Natural killer cell (primary cell): ENCODE measurements at regions not wholly inside any gene's neighbourhood (a gene's known extent, or its start where the extent isn't known, plus 50 kb on each side); places are given as distances from the start of the nearest gene placed in this dataset.

ENCODE experiments used
- ATAC-seq, 3 donors: fragments of 150-1000 bp in 2 of 3; fragments of 200-7000 bp in 1 of 3; cut with Tn5 transposase; 1 replicate in 1 of 3; 2 replicates in 2 of 3; pipeline ENCODE4 v1.10.0; 2021; ENCODE audit warnings: mild to moderate bottlenecking in 2 of 3, moderate library complexity in 2 of 3
- DNase-seq, 2 donors: peaks; one replicate each; pipeline versions ENCODE4 v3.0.0 to v3.0.0-alpha.2; 2013 to 2021; ENCODE audit warnings: mixed read lengths in 1 of 2
- H3K27ac ChIP-seq: one replicate; pipeline ENCODE4 v1.5.1; 2013; ENCODE audit warnings: mild to moderate bottlenecking, low read length
- H3K27me3 ChIP-seq: one replicate; pipeline ENCODE4 v1.6.1; 2013; ENCODE audit warnings: low read length; ENCODE audit not compliant: control insufficient read depth, insufficient read depth
- H3K36me3 ChIP-seq: one replicate; pipeline ENCODE4 v1.6.1; 2013; ENCODE audit warnings: low read length; ENCODE audit not compliant: control insufficient read depth, insufficient read depth
- H3K4me1 ChIP-seq: one replicate; pipeline ENCODE4 v1.6.1; 2013; ENCODE audit warnings: low read length; ENCODE audit not compliant: control insufficient read depth, insufficient read depth
- H3K4me3 ChIP-seq: one replicate; pipeline ENCODE4 v1.5.1; 2013; ENCODE audit warnings: low read length
- H3K9me3 ChIP-seq: one replicate; pipeline ENCODE4 v1.6.1; 2013; ENCODE audit warnings: low read length; ENCODE audit not compliant: control insufficient read depth, insufficient read depth
- H3K27ac Mint-ChIP-seq, 2 donors: one replicate each; pipeline ENCODE4 v1.8.0; 2022; ENCODE audit warnings: mild to moderate bottlenecking in 2 of 2, mixed read lengths in 2 of 2, moderate library complexity in 1 of 2
- H3K27me3 Mint-ChIP-seq, 2 donors: one replicate each; pipeline ENCODE4 v1.8.0; 2022; ENCODE audit warnings: low read depth in 2 of 2, mixed read lengths in 2 of 2
- H3K36me3 Mint-ChIP-seq: one replicate; pipeline ENCODE4 v1.8.0; 2022; ENCODE audit warnings: mixed read lengths
- H3K4me1 Mint-ChIP-seq, 2 donors: one replicate each; pipeline ENCODE4 v1.8.0; 2022; ENCODE audit warnings: mixed read lengths in 2 of 2
- H3K4me3 Mint-ChIP-seq: one replicate; pipeline ENCODE4 v1.8.0; 2022; ENCODE audit warnings: mild to moderate bottlenecking, moderate library complexity, mixed read lengths
- H3K9me3 Mint-ChIP-seq, 2 donors: one replicate each; pipeline ENCODE4 v1.8.0; 2022; ENCODE audit warnings: mixed read lengths in 2 of 2
- CTCF ChIP-seq: fragments of 200-600 bp; IDR thresholded peaks from one replicate; pipeline ENCODE4 v1.8.0; 2022; ENCODE audit warnings: antibody characterized with exemption
- WGBS: methylation state at CpG from one replicate; pipeline ENCODE4 v1.1.7; 2013; ENCODE audit warnings: missing lambda C conversion rate; ENCODE audit not compliant: insufficient coverage; 5-methylcytosine and 5-hydroxymethylcytosine counted together
- intact Hi-C: fragments of 100-400 bp; cut with micrococcal nuclease; formaldehyde crosslinking; loops from one replicate; pipeline ENCODE4 v1.14.2; 2022

DNA sequence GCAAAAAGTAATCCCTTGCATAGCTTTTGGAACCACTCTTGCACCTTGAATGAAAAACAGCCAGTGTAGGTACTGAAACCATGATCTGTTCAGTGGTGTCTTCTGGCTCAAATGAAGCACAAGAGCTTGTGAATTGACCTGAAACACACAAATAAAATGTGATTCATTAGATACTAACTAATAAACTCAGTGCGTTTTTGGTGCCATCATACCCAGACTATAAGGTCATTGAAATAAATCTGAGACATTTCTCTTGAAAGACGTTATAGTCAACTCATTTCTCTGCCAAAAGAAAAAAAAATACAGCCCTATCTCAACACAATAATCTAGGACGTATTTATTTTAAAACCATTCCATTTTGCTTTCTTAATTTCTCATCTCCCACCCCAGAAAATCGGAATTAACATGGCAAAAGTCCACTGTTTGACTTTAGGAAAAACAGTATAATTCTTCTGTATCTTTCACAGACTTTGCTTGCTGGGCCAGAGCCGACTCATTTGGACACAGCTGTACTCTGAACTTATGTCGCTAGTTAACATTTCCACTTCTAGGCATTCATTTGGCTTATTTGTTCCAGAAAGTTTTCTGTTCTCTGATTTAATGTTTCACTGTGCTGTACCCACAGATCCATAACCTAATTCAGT, 284.9 kb upstream of the TBL1XR1 start:
- Histone ChIP-seq H3K4me3 (no peak overlapping the region), H3K27me3 (no peaks in the 10 kb centered on the region), H3K9me3 (no peaks in the 10 kb centered on the region), H3K27ac (no peak overlapping the region), H3K4me1 (no peaks in the 10 kb centered on the region), H3K36me3 (no peaks in the 10 kb centered on the region)
- no peak for ATAC-seq
- H3K4me1 Mint-ChIP-seq, result peaks cover 0 to 4% of the 10 kb centered on the region in 2 donors
- DNase-seq, result no peak
- 92% methylated on average over 6 of the region's 6 CpGs for WGBS
- no peak overlapping the region for H3K27ac Mint-ChIP-seq
- no peaks in the 10 kb centered on the region for H3K9me3 Mint-ChIP-seq
- TF ChIP-seq CTCF, result no peak
- intact Hi-C loops, result no loop called here
- H3K27me3 Mint-ChIP-seq, result no peaks in the 10 kb centered on the region
- H3K36me3 Mint-ChIP-seq, result peaks cover 12% of the 10 kb centered on the region
- H3K4me3 Mint-ChIP-seq, result no peak overlapping the region

- H3K4me3 Mint-ChIP-seq, result no peak overlapping the region
- intact Hi-C loops, result no loop called here
- H3K9me3 ChIP-seq, result no peaks in the 10 kb centered on the region
- H3K27ac ChIP-seq, result no peak overlapping the region
- H3K36me3 ChIP-seq, result no peaks in the 10 kb centered on the region
- no peaks in the 10 kb centered on the region for H3K4me1 ChIP-seq
- no peak overlapping the region for H3K27ac Mint-ChIP-seq
- peaks cover 6 to 9% of the 10 kb centered on the region in 2 donors for H3K4me1 Mint-ChIP-seq
- no peak for ATAC-seq
- WGBS, result 83% methylated on average over 3 of the region's 4 CpGs
- no peaks in the 10 kb centered on the region for H3K27me3 ChIP-seq
- no peaks in the 10 kb centered on the region for H3K27me3 Mint-ChIP-seq
- peaks cover 12% of the 10 kb centered on the region for H3K36me3 Mint-ChIP-seq
- H3K9me3 Mint-ChIP-seq, result no peaks in the 10 kb centered on the region
- TF ChIP-seq CTCF, result no peak
- H3K4me3 ChIP-seq, result no peak overlapping the region
- DNase-seq, result no peak
These were observed 286.1 kb upstream of the TBL1XR1 start for GRCh38 chr3:177483182-177483967.

DNA sequence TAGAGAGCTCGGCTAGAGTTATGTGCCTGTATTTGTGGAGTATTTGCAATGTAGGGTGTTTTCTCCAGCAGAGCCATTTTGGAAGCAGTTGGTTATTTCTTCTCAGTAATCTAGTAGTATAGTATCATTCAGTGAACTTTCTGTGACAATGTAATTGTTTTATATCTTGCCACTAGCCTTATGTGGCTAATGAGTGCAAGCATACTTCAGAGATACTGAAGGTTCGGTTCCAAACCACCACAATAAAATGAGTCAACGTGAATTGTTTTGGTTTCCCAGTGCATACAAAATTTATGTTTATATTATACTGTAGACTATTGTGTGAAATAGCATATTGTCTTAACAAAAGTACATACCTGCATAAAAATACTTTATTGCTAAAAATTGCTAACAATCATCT, 286.9 kb upstream of the TBL1XR1 start:
- ATAC-seq (no peak), DNase-seq (no peak)
- H3K27me3 ChIP-seq, result no peaks in the 10 kb centered on the region
- H3K4me1 Mint-ChIP-seq, result peaks cover 14 to 15% of the 10 kb centered on the region in 2 donors
- H3K9me3 Mint-ChIP-seq, result no peaks in the 10 kb centered on the region
- H3K36me3 ChIP-seq, result no peaks in the 10 kb centered on the region
- intact Hi-C loops, result no loop called here
- 97% methylated on average over 2 of the region's 3 CpGs for WGBS
- H3K4me1 ChIP-seq, result no peaks in the 10 kb centered on the region
- no peak overlapping the region for H3K27ac Mint-ChIP-seq
- TF ChIP-seq CTCF, result no peak
- H3K36me3 Mint-ChIP-seq, result peaks cover 12% of the 10 kb centered on the region
- no peaks in the 10 kb centered on the region for H3K9me3 ChIP-seq
- H3K4me3 ChIP-seq, result no peak overlapping the region
- H3K27ac ChIP-seq, result no peak overlapping the region
- no peak overlapping the region for H3K4me3 Mint-ChIP-seq
- H3K27me3 Mint-ChIP-seq, result no peaks in the 10 kb centered on the region
